ENCODE measurements at regions not wholly inside any gene's neighbourhood (a gene's known extent, or its start where the extent isn't known, plus 50 kb on each side); places are given as distances from the start of the nearest gene placed in this dataset.

DNA sequence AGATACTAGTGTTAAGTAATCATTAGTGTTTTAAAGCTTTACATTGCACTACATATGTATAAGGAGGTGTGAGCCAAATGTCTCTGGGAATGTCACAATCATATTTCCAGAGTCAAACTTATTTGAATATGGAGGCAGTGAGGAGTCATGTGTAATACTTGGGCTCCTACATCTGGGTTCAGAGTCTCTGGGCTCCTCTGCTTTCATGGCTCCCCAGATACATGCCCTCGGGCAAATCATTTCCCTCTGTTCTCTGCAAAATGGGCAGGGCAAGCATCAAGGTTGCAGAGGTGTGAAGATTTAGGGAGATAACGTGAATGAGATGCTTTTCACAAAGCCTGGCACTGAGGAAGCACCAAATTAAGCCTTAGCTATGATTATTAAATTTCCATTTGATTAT, 138.3 kb upstream of the SGK1 start:
- DNase-seq (ENCODE audit: low spot score), result no peak

GRCh38 chr6:134455319-134455718, 137.4 kb upstream of the SGK1 start:
- DNase-seq (ENCODE audit: low spot score), result no peak

GRCh38 chr6:134454794-134455193, 136.9 kb upstream of the SGK1 start:
- no peak for DNase-seq (ENCODE audit: low spot score)

GRCh38 chr6:134453792-134454510, 136.0 kb upstream of the SGK1 start:
- no peak for DNase-seq (ENCODE audit: low spot score)

- no peak for DNase-seq (ENCODE audit: low spot score)
Measured at GRCh38 chr6:134452906-134453305, 135.0 kb upstream of the SGK1 start.

DNA sequence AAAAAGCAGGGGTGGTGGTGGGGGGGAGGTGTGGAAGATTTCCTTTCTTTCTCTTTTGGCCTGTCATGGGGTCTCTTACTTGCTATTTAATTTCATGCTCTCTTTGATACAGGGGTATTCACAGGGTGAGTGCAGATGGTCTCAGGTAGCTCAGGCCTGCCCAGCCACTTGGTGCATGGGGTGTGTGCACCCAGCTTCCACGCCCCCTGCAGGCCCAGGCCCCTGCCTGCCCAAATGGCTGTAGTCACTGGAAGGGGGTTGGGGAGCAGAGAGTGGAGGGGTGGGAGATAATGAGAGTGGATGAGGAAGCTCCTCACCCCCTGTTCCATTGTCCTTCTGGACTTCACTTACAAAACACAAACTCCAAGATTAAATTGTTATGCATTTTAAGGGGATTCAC, 133.6 kb upstream of the SGK1 start:
- no peak for DNase-seq (ENCODE audit: low spot score)

GRCh38 chr6:134449781-134450180, 131.9 kb upstream of the SGK1 start:
- DNase-seq (ENCODE audit: low spot score), result no peak

- no peak for DNase-seq (ENCODE audit: low spot score)
Measured at GRCh38 chr6:134449004-134449403, 131.1 kb upstream of the SGK1 start.

- no peak for DNase-seq (ENCODE audit: low spot score)
Measured at GRCh38 chr6:134447883-134448387, 130.0 kb upstream of the SGK1 start.

DNA sequence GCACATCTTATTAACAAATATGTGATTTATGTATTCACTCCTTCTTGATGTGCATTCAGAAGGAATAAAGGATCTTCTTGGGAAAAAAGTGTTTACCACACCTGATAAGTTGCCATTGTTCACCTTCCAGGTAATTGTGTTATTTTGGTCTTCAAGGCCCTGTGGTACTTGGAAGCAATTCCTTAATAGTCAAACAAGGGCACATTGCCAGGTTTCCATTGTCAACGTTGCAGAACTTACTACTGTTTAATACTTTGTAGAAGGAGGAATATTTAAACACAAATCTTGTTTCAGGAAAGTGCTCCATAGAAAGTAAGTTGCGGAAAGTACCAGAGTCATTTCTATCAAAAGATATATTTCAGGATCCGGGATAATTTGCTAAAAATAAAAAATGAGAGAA, 129.5 kb upstream of the SGK1 start:
- DNase-seq (ENCODE audit: low spot score), result no peak

- DNase-seq (ENCODE audit: low spot score), result no peak
Measured at GRCh38 chr6:134446896-134447295, 129.0 kb upstream of the SGK1 start.

GRCh38 chr6:134446218-134446848, 128.4 kb upstream of the SGK1 start:
- peak; percentile 59 for DNase-seq (ENCODE audit: low spot score)

- no peak for DNase-seq (ENCODE audit: low spot score)
Measured at GRCh38 chr6:134443009-134443408, 125.1 kb upstream of the SGK1 start.

DNA sequence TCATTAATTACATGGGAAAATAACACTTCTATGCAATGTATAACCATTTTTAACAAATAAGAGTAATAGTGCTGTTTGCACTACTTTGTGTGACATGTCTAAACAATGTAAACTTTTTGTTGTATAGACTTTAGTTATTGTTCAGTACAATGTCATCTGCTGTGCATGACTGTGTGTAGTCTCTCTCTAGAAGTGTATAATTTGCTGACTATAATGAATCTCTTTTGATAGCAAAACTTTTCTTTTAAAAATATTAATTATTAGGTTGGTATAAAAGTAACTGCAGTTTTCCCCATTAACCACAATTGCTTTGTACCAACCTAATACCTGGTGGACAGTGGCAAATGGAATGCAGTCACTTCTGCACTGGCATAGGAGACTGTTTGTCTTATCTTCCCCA, 124.2 kb upstream of the SGK1 start:
- no peak for DNase-seq (ENCODE audit: low spot score)

DNA sequence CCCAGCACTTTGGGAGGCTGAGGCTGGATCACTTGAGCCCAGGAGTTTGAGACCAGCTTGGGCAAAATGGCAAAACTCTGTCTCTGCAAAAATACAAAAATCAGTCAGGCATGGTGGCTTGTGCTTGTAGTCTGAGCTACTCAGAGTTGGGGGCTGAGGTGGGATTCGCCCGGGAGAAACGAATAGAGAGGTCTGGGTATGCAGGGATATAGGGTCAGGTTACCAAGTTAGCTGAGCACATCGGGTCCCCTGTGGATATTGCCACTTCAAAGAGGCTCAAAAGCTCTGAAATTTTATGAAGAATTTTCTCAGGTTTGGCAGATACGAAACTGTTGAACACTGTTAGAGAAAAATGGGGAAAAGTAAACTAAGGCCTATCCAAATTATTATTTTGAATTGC, 120.9 kb upstream of the SGK1 start:
- no peak for DNase-seq (ENCODE audit: low spot score)

GRCh38 chr6:134437376-134437775, 119.5 kb upstream of the SGK1 start:
- DNase-seq (ENCODE audit: low spot score), result no peak

DNA sequence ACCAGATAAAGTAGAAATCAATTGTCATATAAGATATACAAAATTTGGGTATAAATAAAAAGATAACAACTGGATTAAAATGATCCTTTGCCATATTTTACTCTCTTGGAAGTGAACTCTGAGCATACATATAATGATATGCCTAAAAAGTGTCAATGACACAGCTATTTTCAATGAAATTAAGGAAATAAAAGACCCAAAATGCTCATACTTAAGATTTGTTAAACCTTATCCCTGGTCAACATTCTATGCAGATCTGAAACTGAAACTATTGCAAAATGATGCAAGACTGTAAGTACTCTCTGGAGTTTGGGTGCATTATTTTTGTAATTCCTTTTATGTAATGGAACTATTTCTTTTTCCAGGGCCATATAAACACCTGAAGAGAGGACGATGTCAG, 119.0 kb upstream of the SGK1 start:
- no peak for DNase-seq (ENCODE audit: low spot score)

GRCh38 chr6:134436281-134436815, 118.4 kb upstream of the SGK1 start:
- DNase-seq (ENCODE audit: low spot score), result peak; percentile 64

DNA sequence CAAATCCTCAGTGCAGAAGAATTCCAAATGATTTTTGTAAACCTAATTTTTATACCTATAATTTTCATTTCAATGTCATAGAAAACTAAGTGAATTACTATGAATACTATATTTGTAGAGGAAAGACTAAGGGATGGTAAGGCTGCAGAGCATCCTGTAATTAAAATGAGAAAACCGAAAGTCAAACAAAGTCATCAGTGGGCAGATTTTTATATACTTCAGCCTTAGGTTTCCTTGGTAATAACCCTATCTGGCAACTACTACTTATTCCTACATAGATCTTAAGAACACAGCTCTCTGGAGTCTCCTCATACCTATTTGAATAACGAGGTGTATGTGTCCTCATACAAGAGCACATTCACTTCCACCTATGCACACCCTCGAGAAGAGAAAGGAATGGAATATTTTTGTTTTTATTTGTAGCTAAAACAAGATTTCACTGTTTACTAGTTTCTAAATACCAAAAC, 117.9 kb upstream of the SGK1 start:
- DNase-seq (ENCODE audit: low spot score), result no peak

GRCh38 chr6:134434019-134434942, 116.4 kb upstream of the SGK1 start:
- DNase-seq (ENCODE audit: low spot score), result no peak

DNA sequence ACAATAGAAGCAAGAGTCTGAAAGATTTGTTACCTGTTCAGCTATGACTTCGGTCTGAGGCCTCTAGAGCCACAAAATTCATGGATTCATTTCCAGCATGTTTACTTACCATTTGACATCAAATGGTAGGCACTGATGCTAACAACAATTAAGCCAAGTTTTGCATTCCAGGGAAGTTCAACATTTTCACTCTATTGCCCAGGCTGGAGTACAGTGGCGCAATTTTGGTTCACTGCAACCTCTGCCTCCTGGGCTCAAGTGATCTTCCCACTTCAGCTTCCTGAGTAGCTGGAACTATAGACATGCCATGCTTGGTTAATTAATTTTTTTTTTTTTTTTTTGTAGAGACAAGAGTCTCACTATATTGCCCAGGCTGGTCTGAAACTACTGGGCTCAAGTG, 114.1 kb upstream of the SGK1 start:
- no peak for DNase-seq (ENCODE audit: low spot score)

GRCh38 chr6:134431421-134431859, 113.5 kb upstream of the SGK1 start:
- no peak for DNase-seq (ENCODE audit: low spot score)
